NT2/D1 (cell line): ENCODE measurements at regions not wholly inside any gene's neighbourhood (a gene's known extent, or its start where the extent isn't known, plus 50 kb on each side); places are given as distances from the start of the nearest gene placed in this dataset.

Experiments
- DNase-seq: peaks from one replicate; pipeline ENCODE4 v3.0.0-alpha.2; 2011; ENCODE audit warnings: low read depth, low spot score
- H3K27me3 ChIP-seq: 2 replicates; pipeline ENCODE4 v1.6.0; 2011; ENCODE audit warnings: mild to moderate bottlenecking; ENCODE audit not compliant: insufficient read length, insufficient read depth
- H3K36me3 ChIP-seq: 2 replicates; pipeline ENCODE4 v1.6.1; 2011; ENCODE audit warnings: mild to moderate bottlenecking, low read length, mixed read lengths; ENCODE audit not compliant: insufficient read depth, insufficient read length
- H3K4me1 ChIP-seq: 2 replicates; pipeline ENCODE4 v1.5.1; 2011; ENCODE audit not compliant: insufficient read depth, insufficient read length
- H3K4me3 ChIP-seq: 2 replicates; pipeline ENCODE4 v1.5.1; 2011; ENCODE audit warnings: low read depth; ENCODE audit not compliant: insufficient read length
- H3K9ac ChIP-seq: 2 replicates; pipeline ENCODE4 v1.6.0; 2011; ENCODE audit warnings: low read depth; ENCODE audit not compliant: insufficient read length
- H3K9me3 ChIP-seq: 2 replicates; pipeline ENCODE4 v1.5.1; 2011; ENCODE audit warnings: mild to moderate bottlenecking, low read length; ENCODE audit not compliant: insufficient read depth
- SUZ12 ChIP-seq: IDR thresholded peaks from 2 replicates; pipeline ENCODE4 v1.6.1; 2011; ENCODE audit not compliant: insufficient read length, insufficient read depth; ENCODE audit errors: extremely low read depth
- YY1 ChIP-seq: IDR thresholded peaks from 2 replicates; pipeline ENCODE4 v1.6.1; 2011; ENCODE audit not compliant: insufficient read length, insufficient read depth
- ZNF274 ChIP-seq: IDR thresholded peaks from 2 replicates; pipeline ENCODE4 v1.6.1; 2011; ENCODE audit warnings: mild to moderate bottlenecking, low read depth, low read length

DNA sequence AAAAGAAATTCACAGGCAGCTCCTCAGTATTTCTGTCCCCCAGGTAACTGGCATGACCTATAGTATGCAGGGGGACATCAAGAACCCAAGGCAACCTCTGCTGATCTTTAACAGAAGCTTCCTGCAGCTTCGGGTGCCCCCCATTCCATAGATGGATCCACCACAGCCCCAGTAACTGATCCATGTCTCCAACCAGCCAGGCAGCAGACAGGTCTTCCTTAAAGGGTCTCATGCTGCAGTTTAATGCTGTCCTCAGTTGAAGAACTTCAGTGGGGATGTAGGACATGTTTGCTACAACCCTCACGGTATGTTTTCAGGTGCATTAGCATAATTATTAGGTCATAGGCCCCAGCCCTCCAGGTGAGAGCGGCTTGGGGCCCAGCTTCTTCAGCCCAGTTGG, 90.9 kb upstream of the OLIG2 start:
- Histone ChIP-seq H3K4me1 (peaks cover 8% of the 10 kb centered on the region), H3K27me3 (no peaks in the 10 kb centered on the region), H3K36me3 (no peaks in the 10 kb centered on the region), H3K9me3 (no peaks in the 10 kb centered on the region), H3K4me3 (no peak overlapping the region), H3K9ac (no peak overlapping the region)
- TF ChIP-seq YY1 = no peak
- no peak for TF ChIP-seq SUZ12
- no peak for TF ChIP-seq ZNF274
- DNase-seq = no peak

DNA sequence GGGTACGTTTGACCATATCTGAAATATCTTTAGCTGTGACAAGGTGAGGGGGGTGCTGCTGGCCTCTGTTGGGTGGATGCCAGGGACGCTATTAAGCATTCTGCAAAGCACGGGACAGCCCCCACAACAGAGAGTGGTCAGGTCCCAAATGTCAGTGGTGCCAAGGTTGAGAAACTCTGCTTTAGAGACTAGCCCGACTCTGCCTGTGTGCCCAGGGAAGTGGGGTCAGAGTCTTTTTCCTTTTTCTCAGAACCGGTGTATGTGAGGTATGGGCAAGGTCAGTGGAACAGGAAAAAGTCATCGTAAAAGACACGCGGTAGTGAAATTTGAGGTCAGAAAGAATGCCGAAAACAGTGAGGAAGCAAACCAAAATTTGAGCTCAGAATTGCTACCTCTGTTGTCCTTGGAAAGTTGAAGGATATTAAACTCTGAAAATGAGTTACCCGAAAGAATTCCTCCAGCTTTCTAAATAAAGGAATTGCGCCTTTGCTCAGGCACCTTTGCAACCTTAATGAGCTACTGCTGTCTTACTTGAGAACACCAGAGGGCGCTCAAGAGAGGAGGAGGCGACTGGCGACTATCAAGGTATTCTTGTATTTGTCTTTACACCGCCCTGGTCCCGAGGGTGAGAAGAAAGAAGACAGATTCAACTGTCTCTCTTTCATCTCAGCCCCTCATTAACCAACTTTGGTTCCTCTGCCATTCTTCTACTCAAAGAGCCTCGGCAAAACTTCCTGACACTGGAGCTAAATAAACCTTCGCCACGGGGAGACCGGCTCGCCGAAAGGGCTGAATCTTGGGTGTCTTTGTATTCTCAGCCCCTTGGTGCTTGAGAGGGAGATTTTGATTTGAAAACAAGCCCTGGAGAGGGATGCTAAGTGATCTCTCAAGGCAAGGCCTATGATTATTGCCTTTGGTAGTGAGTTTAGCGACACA, 85.4 kb upstream of the OLIG2 start:
- Histone ChIP-seq H3K36me3 (no peaks in the 10 kb centered on the region), H3K4me1 (no peaks in the 10 kb centered on the region), H3K27me3 (no peaks in the 10 kb centered on the region), H3K9ac (no peak overlapping the region), H3K4me3 (no peak overlapping the region), H3K9me3 (no peaks in the 10 kb centered on the region)
- peak; percentile 77 for DNase-seq
- TF ChIP-seq SUZ12 = no peak
- TF ChIP-seq YY1 = no peak
- TF ChIP-seq ZNF274 = no peak

DNA sequence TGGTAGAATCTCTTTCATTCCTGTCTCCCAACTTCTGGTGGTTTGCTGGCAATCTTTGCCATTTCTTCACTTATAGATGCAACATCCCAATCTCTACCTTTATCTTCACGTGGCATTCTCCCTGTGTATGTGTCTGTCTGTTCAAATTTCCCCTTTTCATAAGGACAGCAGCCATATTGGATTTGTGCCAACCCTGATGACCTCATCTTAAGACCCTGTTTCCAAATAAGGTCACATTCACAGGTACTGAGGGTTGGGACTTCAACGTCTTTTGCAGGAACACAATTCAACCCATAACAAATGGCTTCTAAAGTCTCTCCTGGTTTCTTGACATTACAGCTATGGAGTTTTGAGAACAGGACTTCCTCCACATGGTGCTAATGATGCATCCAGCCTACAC, 84.5 kb upstream of the OLIG2 start:
- TF ChIP-seq ZNF274 (no peak), SUZ12 (no peak), YY1 (no peak)
- Histone ChIP-seq H3K27me3 (no peaks in the 10 kb centered on the region), H3K9me3 (no peaks in the 10 kb centered on the region), H3K36me3 (no peaks in the 10 kb centered on the region), H3K4me3 (no peak overlapping the region), H3K4me1 (no peaks in the 10 kb centered on the region), H3K9ac (no peak overlapping the region)
- no peak for DNase-seq

- no peaks in the 10 kb centered on the region for H3K9me3 ChIP-seq
- H3K4me3 ChIP-seq = no peak overlapping the region
- H3K4me1 ChIP-seq = peaks cover 2% of the 10 kb centered on the region
- TF ChIP-seq SUZ12 (no peak), ZNF274 (no peak), YY1 (no peak)
- no peak overlapping the region for H3K9ac ChIP-seq
- H3K27me3 ChIP-seq = no peaks in the 10 kb centered on the region
- H3K36me3 ChIP-seq = no peaks in the 10 kb centered on the region
- no peak for DNase-seq
These were observed 79.1 kb upstream of the OLIG2 start for GRCh38 chr21:32946654-32947053.

- no peak for DNase-seq
- TF ChIP-seq SUZ12 (no peak), YY1 (no peak), ZNF274 (no peak)
- Histone ChIP-seq H3K4me3 (no peak overlapping the region), H3K4me1 (peaks cover 2% of the 10 kb centered on the region), H3K27me3 (no peaks in the 10 kb centered on the region), H3K36me3 (no peaks in the 10 kb centered on the region), H3K9me3 (no peaks in the 10 kb centered on the region), H3K9ac (no peak overlapping the region)
These were observed 78.0 kb upstream of the OLIG2 start for GRCh38 chr21:32947736-32948135.

GRCh38 chr21:32949701-32950100, 76.0 kb upstream of the OLIG2 start:
- H3K9me3 ChIP-seq = no peaks in the 10 kb centered on the region
- H3K4me3 ChIP-seq = no peak overlapping the region
- no peaks in the 10 kb centered on the region for H3K36me3 ChIP-seq
- no peak for TF ChIP-seq YY1
- TF ChIP-seq ZNF274 = no peak
- TF ChIP-seq SUZ12 = no peak
- H3K9ac ChIP-seq = no peak overlapping the region
- H3K4me1 ChIP-seq = peaks cover 2% of the 10 kb centered on the region
- DNase-seq = no peak
- no peaks in the 10 kb centered on the region for H3K27me3 ChIP-seq

DNA sequence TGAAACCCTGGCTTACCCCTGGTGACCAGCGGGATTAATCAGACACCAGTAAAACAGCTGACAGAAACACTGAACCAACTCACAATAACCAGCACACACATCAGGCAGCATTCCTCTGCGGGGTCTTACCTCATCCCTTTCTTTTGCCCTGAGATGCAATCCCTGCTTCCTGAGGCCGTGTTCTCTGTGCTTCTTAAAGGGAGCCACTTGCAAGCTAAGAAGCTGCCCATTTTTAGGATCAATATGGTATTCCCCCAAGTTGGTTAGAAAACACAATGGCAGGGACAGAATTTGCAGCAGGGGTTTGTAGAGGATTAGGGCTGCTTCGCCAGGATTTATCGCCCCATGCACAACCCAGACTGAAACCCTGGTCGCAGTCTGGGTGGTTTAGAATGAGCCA, 74.7 kb upstream of the OLIG2 start:
- TF ChIP-seq SUZ12 = no peak
- TF ChIP-seq ZNF274 = no peak
- Histone ChIP-seq H3K27me3 (no peaks in the 10 kb centered on the region), H3K9ac (no peak overlapping the region), H3K36me3 (no peaks in the 10 kb centered on the region), H3K9me3 (no peaks in the 10 kb centered on the region), H3K4me3 (no peak overlapping the region), H3K4me1 (peaks cover 2% of the 10 kb centered on the region)
- DNase-seq = peak; percentile 36

GRCh38 chr21:32954353-32954752, 71.4 kb upstream of the OLIG2 start:
- no peak for TF ChIP-seq SUZ12
- no peak for TF ChIP-seq ZNF274
- no peak for TF ChIP-seq YY1
- DNase-seq = no peak
- H3K27me3 ChIP-seq = no peaks in the 10 kb centered on the region
- H3K9me3 ChIP-seq = no peaks in the 10 kb centered on the region
- H3K36me3 ChIP-seq = no peaks in the 10 kb centered on the region
- no peak overlapping the region for H3K9ac ChIP-seq
- H3K4me1 ChIP-seq = peaks cover 2% of the 10 kb centered on the region
- no peak overlapping the region for H3K4me3 ChIP-seq
